AG09309 (cell line): ENCODE measurements at regions not wholly inside any gene's neighbourhood (a gene's known extent, or its start where the extent isn't known, plus 50 kb on each side); places are given as distances from the start of the nearest gene placed in this dataset.
"Not testable (repeated sequence)": the region's sequence is repeated elsewhere in the genome, so short reads cannot be mapped to it uniquely, and the experiment has no call there.

Experiments used
- DNase-seq: peaks from one replicate; pipeline ENCODE4 v3.0.0-alpha.2; 2010; ENCODE audit warnings: low read depth
- H3K4me3 ChIP-seq: 2 replicates; pipeline ENCODE4 v1.5.1; 2011; ENCODE audit warnings: mild to moderate bottlenecking, low read depth, low read length, moderate library complexity; ENCODE audit not compliant: control insufficient read depth
- CTCF ChIP-seq: IDR thresholded peaks from 2 replicates; pipeline ENCODE4 v1.5.1; 2011; ENCODE audit warnings: mild to moderate bottlenecking, low read depth, low read length, inconsistent platforms; ENCODE audit not compliant: insufficient read depth, control insufficient read depth; ENCODE audit errors: missing control alignments

GRCh38 chr7:27435461-27435860 lies 192.9 kb downstream of the EVX1 start:
- no peak for DNase-seq
- H3K4me3 ChIP-seq = no peak overlapping the region
- TF ChIP-seq CTCF = no peak

- no peak overlapping the region for H3K4me3 ChIP-seq
- no peak for DNase-seq
- TF ChIP-seq CTCF = no peak
These were observed 196.4 kb downstream of the EVX1 start for GRCh38 chr7:27438881-27439589.

DNA sequence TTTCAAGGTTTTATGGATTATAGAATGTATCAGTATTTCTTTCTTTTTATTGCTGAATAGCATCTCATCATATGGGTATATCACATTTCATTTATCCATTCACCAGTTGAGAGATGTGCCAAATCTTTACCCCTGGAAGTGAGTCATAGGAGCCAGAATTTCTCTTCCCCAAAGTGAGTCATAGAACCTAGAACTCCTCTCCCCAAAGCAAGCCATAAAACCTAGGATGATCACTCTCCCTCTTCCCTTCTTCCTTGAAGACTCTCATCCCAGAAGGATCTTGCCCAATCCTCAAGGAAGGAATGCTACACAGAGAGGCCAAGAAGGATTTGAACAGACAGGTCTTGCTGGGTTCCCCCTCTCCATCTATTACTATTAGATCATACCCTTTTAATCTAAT lies 199.9 kb downstream of the EVX1 start:
- DNase-seq = peak; percentile 38
- no peak overlapping the region for H3K4me3 ChIP-seq
- TF ChIP-seq CTCF = no peak

- not testable (repeated sequence) for DNase-seq, H3K4me3 ChIP-seq
These were observed 206.4 kb downstream of the EVX1 start for GRCh38 chr7:27449046-27449445.

- DNase-seq = no peak
- no peak for TF ChIP-seq CTCF
- H3K4me3 ChIP-seq = no peak overlapping the region
These were observed 208.8 kb downstream of the HIBADH start for GRCh38 chr7:27453702-27454405.

GRCh38 chr7:27457120-27457519 lies 205.6 kb downstream of the HIBADH start:
- not testable (repeated sequence) for DNase-seq, H3K4me3 ChIP-seq

DNA sequence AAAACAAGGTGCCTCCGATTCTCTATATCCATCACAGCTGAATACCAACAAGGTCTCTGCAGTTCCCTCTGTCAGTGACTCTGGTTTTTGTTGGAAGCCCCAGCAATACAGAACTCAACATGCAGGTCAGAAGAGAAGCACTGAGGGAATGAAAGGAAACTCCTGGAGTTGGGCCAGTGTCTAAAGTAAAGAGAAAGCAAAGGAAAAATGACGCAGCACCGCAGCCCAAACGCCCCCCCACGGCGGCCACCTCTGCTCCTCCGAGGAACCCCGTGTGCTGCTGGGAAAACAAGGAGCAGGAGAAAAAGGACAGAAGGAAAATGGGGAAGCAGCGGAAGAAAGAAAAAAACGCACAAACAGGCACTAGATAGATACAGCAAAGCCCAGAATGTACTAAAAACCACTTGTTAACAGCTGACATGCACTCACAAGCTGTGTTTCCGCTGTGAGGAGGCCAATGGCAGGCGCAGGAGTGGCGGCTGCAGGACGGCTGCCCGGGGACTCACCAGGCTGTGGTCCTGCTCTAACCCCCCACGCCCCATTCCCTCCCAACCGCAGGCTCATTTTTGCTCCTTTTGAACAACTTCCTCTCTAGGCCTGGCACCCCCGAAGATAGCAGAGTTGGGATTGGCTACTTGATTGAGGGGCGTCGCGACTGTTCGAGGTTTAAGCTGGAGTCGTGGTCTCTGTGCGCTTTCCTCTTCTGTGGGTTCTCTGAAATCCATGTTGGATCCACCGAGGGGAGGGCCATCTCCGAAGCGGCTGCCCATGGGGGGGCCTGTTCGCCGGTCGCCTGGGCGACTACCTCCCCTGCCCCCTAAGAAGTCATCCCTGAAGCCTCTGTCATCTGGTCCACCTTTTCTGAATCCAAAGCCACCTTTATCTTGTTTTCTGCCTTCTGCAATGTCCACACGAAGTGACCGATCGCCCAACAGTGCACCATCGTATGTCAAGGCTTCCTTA lies 204.8 kb downstream of the HIBADH start:
- not testable (repeated sequence) for DNase-seq, H3K4me3 ChIP-seq

DNA sequence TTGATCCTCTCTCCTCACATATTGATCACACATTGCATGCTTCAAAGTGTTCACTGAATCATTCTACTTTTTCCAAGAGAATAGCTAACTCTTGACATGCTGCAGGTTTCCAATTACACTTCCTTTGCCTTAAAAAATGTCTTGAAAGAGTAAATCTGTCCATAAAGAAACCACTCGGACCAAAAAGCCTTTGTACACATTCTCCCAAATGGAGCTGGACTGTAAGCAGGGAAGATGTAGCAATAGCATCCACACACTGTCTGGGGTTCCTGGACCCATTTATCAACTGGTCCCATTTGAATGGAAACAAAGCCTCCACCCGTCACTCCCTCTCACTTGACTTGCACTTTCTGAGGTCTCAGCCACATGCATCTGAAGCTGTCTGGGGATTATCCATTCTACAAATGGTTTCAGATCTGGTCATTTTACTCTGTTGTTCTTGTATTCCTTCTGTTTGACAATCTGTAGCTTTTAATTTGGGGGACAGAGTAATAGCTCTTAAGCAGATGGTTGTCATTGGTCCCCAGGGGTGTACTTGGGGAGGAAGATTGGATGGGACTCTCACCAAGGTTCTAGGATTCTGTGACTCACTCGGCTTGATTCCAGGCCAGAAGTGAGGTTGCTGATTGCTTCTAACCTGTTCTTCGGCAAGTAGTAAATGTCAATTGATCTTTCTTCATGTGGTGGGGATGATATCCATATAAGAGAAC lies 203.5 kb downstream of the HIBADH start:
- no peak for DNase-seq
- TF ChIP-seq CTCF = no peak
- no peak overlapping the region for H3K4me3 ChIP-seq
